Muscle of arm (tissue), 1 donor: ENCODE measurements at regions not wholly inside any gene's neighbourhood (a gene's known extent, or its start where the extent isn't known, plus 50 kb on each side); places are given as distances from the start of the nearest gene placed in this dataset.
A peak's percentile ranks its signal among the peaks of the same experiment; 100 is the strongest.
"Not testable (repeated sequence)": the region's sequence is repeated elsewhere in the genome, so short reads cannot be mapped to it uniquely, and the experiment has no call there.

Experiments used
- DNase-seq: peaks from one replicate; pipeline ENCODE4 v3.0.0-alpha.2; 2013

GRCh38 chr2:35548171-35548570 is 807.4 kb upstream of the CRIM1 start:
- DNase-seq = peak; percentile 31

GRCh38 chr2:35545301-35545700 is 810.3 kb upstream of the CRIM1 start:
- DNase-seq = no peak

- no peak for DNase-seq
Observed at GRCh38 chr2:35538796-35539195, 816.8 kb upstream of the CRIM1 start.

DNA sequence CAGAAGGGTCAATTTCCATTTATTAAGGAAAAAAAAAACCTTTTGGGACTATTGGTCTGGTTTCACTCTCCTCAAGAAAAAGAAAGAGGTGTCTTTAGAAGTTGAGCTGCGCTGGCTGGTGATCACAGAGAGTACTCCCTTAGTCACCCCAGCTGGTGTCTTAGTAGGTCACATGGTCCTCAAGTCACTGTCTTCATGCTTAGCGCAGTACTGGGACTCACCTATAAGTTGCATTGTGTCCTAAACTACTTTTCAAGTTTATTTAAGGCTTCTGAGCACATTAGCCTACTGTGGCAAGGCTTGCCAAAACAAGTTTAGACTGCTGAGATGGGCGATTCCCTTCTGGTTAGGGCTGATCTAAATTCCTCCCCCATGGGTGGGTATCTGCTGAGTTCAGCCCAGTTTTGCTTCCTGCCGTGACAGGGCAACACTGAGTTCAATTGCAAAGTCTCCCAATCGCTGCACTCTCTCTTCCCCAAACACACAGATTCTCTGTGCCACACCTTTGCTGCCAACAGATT is 824.9 kb upstream of the CRIM1 start:
- no peak for DNase-seq

GRCh38 chr2:35526741-35527140 is 828.8 kb upstream of the CRIM1 start:
- DNase-seq = no peak

- no peak for DNase-seq
Observed at GRCh38 chr2:35522450-35522849, 833.1 kb upstream of the CRIM1 start.

DNA sequence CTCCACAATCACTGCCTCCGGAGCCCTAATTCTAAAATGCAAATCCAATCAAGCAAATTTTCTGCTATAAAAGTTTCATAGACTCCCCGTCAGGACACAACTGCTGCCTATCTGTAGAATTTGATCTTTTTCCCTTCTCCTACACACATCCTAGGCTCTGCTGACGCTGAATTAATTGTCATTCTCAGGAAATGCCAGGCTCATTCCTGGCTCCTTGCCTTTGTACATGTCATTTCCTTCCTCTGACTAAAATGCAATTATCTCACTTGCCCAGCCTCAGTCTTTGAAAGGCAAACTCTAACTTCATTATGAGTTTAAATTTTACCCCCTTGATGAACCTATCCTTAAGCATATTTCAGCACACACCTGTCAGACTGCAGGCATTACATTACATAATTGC is 844.9 kb upstream of the CRIM1 start:
- DNase-seq = no peak

- DNase-seq = no peak
Observed at GRCh38 chr2:35508601-35509000, 847.0 kb upstream of the CRIM1 start.

- DNase-seq = no peak
Observed at GRCh38 chr2:35504419-35504818, 851.2 kb upstream of the CRIM1 start.

- DNase-seq = no peak
Observed at GRCh38 chr2:35503738-35504199, 851.8 kb upstream of the CRIM1 start.

DNA sequence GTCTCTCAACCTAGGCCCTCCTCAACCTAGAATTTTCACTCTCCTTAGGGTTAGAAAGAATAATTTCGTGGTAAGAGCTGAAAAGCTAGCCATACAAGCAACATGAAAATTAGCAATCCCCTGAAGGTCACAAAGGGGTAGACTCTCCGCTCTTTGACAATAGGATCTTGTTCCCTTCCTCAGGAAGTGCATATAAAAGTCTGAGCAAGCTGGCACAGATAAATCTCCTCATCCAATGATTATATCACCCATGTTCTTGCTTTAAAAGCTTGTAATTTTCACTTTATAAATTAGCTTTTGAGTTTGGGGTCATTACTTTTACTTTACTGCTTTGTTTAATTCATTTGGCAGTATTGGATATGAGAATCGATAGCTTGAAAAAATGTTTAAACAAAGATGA is 852.3 kb upstream of the CRIM1 start:
- no peak for DNase-seq

DNA sequence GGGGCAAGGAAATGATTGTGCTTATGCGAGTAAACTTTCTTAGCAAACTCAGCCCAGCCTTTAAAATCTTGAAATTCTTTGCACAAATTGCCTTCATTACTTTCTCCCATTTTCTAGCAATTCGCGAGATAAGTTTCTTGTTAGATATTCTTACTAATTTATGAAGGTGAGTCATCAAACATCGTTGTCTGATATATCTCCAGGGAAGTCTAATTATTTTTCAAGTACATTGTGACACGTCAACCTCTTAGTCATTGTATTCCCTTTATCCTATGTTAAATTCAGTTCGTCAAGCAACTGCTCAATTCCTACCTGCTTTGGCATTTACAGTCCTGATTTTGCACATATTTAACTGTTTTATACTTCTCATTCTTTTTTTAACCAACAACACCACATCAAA is 854.5 kb upstream of the CRIM1 start:
- no peak for DNase-seq

DNA sequence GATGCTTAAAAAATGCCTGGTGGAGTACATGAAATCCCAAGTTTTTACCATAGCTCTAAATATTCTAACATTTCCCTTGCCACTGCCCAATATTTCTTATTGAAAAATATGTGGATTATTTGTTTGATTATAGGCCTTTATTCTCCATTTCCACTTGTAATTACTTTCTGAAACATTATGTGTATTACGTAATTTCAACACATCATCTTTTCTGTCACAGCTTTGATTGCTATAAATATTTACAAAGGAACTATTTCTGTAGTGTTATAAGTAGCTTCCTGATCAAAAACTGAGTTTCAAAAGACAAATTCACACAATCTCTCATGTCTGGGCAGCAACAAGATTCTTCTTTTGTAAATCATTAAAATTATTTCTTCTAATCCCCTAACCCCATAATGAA is 859.6 kb upstream of the CRIM1 start:
- no peak for DNase-seq

GRCh38 chr2:35495182-35495581 is 860.4 kb upstream of the CRIM1 start:
- no peak for DNase-seq

GRCh38 chr2:35478121-35478520 is 877.5 kb upstream of the CRIM1 start:
- not testable (repeated sequence) for DNase-seq

DNA sequence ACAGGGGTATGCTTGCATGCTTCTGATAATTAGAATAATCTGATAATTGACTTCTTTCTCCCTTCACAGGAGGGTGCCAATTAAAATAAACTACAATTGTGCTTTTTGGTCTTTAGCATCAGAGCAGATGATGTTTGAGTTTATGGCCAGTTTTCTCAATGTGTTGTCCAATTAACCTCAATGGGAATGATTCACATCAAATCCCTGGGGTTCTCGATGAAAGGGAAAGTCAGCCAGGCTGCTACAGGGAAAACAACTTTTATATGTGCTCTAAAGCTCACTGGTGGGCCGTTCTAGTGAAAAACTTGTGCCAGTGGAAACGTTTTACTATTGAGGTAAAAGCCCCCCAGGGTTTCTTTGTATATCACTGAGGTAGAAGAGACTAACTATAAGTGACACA is 887.3 kb upstream of the CRIM1 start:
- no peak for DNase-seq

DNA sequence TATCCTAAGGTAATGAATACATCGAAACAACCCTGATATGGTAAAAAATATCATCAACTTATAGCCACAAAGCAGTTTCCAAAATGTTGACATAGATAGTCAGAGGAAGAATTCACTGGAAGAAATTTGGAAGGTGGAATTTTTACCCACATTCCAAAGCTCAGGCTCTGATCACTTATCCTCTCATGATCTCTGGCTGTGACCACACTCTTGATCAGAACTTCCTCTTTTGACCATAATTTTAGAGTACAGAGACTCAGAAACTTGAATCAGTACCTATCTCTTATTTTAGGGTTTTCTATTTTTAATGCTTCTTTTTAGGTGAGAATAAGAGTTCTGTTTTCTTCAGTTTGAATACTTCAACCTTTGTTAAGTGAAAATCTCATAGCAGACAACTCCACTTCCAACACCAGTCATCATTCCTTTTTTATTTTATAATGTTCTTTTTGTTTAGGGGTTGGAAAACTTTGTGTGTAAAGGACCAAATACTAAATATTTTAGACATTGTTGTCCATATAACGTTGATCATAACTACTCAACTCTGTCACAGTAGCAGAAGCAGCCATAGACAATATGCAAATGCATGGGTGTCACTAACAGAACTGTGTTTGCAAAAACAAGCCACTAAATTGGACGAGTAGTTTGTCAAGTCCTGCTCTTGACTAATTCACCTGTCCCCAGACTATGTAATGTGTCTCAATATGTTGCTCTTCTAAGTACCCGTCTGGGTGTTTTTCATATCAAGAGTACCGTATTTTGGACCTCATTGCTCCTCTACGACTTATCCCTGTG is 891.6 kb upstream of the CRIM1 start:
- DNase-seq = no peak

DNA sequence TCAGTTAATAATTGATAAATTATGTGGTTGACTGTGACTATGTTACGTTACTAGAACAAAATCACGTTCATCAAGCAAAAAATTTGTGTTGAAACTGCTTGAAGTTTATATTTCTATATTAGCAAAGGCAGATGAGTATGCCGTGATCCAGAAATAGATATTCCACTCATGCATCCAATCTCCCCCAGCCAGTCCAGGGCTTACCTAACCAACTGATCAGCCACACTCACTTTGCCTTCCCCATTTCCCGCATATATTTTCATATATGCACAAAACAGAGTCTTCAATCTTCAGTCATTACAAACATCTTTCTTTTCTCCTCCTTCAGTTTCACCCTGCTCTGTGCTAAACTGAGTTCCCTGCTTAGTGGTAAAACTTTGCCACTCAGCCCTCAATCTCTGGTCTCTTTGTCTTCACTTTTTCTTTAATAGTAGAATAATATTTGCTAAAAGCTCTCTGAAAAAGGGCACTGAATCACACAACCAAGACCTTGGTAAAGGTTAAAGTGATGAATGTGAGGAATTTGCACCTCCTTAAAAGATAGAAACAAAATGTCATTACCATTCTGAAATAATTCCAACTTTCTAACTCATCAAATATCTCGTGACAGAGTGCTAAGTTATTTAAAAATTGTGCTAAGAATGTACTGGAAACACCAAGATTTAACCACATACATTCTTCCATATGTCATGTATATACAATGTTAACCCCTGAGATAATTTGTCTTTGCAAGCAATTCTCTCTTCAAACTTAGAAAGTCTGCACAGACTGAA is 893.2 kb upstream of the CRIM1 start:
- DNase-seq = no peak

DNA sequence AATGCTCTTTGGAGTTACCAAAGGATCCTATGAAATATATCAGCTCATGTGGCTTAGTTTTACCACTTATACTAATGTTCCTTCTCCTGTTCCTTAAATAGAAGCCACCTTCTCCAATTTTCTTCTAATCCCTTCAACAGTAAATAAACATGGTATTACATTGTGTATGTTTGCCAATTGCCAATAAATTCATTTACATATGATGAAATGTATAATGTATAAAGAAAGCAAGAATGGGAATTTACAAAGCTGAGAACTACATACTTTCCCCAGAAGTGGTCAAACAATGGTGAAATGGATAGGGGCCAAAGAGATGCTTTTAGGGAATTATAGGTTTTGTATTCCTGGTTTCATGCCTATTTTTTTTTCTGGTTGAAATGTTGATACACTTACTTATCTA is 894.2 kb upstream of the CRIM1 start:
- DNase-seq = no peak

- DNase-seq = no peak
Observed at GRCh38 chr2:35454966-35455638, 900.5 kb upstream of the CRIM1 start.

DNA sequence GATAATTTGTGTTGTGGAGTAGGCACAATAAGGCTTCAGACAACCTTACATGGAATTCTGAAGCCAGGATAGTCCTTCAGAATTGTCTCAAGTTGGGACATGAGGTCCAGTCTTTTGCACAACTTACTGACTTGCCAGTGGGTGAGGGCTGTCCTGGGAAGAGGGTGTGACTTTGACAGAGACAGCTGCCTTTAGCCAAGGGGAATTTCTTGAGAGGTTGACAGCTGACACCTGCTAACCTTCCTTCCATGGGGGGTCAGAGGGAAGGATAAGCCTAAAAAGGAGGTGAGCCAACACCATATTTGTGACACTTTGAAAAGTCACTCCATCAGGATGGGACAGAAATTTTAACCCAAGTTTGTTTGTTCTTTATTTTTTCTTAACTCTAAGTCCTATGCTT is 907.8 kb upstream of the CRIM1 start:
- no peak for DNase-seq

- no peak for DNase-seq
Observed at GRCh38 chr2:35447215-35447614, 908.4 kb upstream of the CRIM1 start.

GRCh38 chr2:35443087-35443486 is 912.5 kb upstream of the CRIM1 start:
- no peak for DNase-seq
